HEK293T (cell line): ENCODE measurements at regions not wholly inside any gene's neighbourhood (a gene's known extent, or its start where the extent isn't known, plus 50 kb on each side); places are given as distances from the start of the nearest gene placed in this dataset.

Source experiments
- ARNT ChIP-seq: fragments of 450-650 bp; IDR thresholded peaks from 2 replicates; pipeline ENCODE4 v1.6.1; 2017; ENCODE audit warnings: mild to moderate bottlenecking
- BHLHE40 ChIP-seq: fragments of 450-650 bp; IDR thresholded peaks from 2 replicates; pipeline ENCODE4 v1.6.1; 2016; ENCODE audit warnings: mild to moderate bottlenecking, moderate library complexity, borderline replicate concordance
- CTBP1 ChIP-seq: fragments of 450-650 bp; IDR thresholded peaks from 2 replicates; pipeline ENCODE4 v1.6.1; 2016; ENCODE audit warnings: borderline replicate concordance
- ELF4 ChIP-seq: fragments of 450-650 bp; IDR thresholded peaks from 2 replicates; pipeline ENCODE4 v1.6.1; 2017; ENCODE audit warnings: antibody characterized with exemption
- FOXA1 ChIP-seq: fragments of 450-650 bp; IDR thresholded peaks from 2 replicates; pipeline ENCODE4 v1.6.1; 2016; ENCODE audit warnings: mild to moderate bottlenecking
- FOXM1 ChIP-seq: fragments of 450-650 bp; IDR thresholded peaks from 2 replicates; pipeline ENCODE4 v1.6.1; 2017; ENCODE audit warnings: mild to moderate bottlenecking, borderline replicate concordance
- HDGF ChIP-seq: fragments of 450-650 bp; IDR thresholded peaks from 2 replicates; pipeline ENCODE4 v1.6.1; 2017; ENCODE audit warnings: antibody characterized with exemption, borderline replicate concordance
- L3MBTL2 ChIP-seq: fragments of 450-650 bp; conservative IDR thresholded peaks from 2 replicates; pipeline ENCODE4 v1.6.1; 2016; ENCODE audit warnings: mild to moderate bottlenecking
- NFRKB ChIP-seq: fragments of 450-650 bp; IDR thresholded peaks from 2 replicates; pipeline ENCODE4 v1.6.1; 2016; ENCODE audit warnings: mild to moderate bottlenecking, moderate library complexity
- SUZ12 ChIP-seq: fragments of 450-650 bp; IDR thresholded peaks from 2 replicates; pipeline ENCODE4 v1.6.1; 2016; ENCODE audit warnings: mild to moderate bottlenecking
- TF ChIP-seq, protein P1 (sequence below): fragments of 450-650 bp; IDR thresholded peaks from 2 replicates; pipeline ENCODE4 v1.6.1; 2016

- TF ChIP-seq ARNT (no peak), HDGF (no peak), FOXA1 (no peak), CTBP1 (no peak), NFRKB (no peak), L3MBTL2 (no peak), ELF4 (no peak), SUZ12 (no peak), BHLHE40 (no peak), FOXM1 (no peak)
- TF ChIP-seq, protein P1, sequence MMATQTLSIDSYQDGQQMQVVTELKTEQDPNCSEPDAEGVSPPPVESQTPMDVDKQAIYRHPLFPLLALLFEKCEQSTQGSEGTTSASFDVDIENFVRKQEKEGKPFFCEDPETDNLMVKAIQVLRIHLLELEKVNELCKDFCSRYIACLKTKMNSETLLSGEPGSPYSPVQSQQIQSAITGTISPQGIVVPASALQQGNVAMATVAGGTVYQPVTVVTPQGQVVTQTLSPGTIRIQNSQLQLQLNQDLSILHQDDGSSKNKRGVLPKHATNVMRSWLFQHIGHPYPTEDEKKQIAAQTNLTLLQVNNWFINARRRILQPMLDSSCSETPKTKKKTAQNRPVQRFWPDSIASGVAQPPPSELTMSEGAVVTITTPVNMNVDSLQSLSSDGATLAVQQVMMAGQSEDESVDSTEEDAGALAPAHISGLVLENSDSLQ: no peak
Measured at GRCh38 chr4:137705171-137705783, 173.0 kb upstream of the PCDH18 start.
